ENCODE measurements at regions not wholly inside any gene's neighbourhood (a gene's known extent, or its start where the extent isn't known, plus 50 kb on each side); places are given as distances from the start of the nearest gene placed in this dataset.

DNA sequence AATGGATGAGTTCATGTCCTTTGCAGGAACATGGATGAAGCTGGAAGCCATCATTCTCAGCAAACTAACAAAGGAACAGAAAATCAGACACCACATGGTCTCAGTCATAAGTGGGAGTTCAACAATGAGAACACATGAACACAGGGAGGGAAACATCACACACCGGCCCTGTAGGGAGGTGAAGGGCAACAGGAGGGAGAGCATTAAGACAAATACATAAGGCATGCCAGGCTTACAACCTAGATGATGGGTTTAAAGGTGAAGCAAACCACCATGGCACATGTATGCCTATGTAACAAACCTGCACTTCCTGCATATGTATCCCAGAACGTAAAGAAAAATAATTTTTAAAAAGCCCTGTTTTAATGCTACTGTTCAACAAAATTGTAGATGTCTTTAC, 914.2 kb upstream of the ATXN7L3B start (continued):
- TF ChIP-seq, protein P1, sequence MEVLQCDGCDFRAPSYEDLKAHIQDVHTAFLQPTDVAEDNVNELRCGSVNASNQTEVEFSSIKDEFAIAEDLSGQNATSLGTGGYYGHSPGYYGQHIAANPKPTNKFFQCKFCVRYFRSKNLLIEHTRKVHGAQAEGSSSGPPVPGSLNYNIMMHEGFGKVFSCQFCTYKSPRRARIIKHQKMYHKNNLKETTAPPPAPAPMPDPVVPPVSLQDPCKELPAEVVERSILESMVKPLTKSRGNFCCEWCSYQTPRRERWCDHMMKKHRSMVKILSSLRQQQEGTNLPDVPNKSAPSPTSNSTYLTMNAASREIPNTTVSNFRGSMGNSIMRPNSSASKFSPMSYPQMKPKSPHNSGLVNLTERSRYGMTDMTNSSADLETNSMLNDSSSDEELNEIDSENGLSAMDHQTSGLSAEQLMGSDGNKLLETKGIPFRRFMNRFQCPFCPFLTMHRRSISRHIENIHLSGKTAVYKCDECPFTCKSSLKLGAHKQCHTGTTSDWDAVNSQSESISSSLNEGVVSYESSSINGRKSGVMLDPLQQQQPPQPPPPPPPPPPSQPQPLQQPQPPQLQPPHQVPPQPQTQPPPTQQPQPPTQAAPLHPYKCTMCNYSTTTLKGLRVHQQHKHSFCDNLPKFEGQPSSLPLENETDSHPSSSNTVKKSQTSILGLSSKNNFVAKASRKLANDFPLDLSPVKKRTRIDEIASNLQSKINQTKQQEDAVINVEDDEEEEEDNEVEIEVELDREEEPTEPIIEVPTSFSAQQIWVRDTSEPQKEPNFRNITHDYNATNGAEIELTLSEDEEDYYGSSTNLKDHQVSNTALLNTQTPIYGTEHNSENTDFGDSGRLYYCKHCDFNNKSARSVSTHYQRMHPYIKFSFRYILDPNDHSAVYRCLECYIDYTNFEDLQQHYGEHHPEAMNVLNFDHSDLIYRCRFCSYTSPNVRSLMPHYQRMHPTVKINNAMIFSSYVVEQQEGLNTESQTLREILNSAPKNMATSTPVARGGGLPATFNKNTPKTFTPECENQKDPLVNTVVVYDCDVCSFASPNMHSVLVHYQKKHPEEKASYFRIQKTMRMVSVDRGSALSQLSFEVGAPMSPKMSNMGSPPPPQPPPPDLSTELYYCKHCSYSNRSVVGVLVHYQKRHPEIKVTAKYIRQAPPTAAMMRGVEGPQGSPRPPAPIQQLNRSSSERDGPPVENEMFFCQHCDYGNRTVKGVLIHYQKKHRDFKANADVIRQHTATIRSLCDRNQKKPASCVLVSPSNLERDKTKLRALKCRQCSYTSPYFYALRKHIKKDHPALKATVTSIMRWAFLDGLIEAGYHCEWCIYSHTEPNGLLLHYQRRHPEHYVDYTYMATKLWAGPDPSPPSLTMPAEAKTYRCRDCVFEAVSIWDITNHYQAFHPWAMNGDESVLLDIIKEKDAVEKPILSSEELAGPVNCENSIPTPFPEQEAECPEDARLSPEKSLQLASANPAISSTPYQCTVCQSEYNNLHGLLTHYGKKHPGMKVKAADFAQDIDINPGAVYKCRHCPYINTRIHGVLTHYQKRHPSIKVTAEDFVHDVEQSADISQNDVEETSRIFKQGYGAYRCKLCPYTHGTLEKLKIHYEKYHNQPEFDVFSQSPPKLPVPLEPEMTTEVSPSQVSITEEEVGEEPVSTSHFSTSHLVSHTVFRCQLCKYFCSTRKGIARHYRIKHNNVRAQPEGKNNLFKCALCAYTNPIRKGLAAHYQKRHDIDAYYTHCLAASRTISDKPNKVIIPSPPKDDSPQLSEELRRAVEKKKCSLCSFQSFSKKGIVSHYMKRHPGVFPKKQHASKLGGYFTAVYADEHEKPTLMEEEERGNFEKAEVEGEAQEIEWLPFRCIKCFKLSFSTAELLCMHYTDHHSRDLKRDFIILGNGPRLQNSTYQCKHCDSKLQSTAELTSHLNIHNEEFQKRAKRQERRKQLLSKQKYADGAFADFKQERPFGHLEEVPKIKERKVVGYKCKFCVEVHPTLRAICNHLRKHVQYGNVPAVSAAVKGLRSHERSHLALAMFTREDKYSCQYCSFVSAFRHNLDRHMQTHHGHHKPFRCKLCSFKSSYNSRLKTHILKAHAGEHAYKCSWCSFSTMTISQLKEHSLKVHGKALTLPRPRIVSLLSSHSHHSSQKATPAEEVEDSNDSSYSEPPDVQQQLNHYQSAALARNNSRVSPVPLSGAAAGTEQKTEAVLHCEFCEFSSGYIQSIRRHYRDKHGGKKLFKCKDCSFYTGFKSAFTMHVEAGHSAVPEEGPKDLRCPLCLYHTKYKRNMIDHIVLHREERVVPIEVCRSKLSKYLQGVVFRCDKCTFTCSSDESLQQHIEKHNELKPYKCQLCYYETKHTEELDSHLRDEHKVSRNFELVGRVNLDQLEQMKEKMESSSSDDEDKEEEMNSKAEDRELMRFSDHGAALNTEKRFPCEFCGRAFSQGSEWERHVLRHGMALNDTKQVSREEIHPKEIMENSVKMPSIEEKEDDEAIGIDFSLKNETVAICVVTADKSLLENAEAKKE (CRISPR knock-in tag; IDR thresholded peaks at IDR 0.05) = no peak
- TF ChIP-seq EZH2 (IDR thresholded peaks at IDR 0.05; ENCODE audit: low read depth, unreplicated experiment) = no peak
- TF ChIP-seq, protein P2, sequence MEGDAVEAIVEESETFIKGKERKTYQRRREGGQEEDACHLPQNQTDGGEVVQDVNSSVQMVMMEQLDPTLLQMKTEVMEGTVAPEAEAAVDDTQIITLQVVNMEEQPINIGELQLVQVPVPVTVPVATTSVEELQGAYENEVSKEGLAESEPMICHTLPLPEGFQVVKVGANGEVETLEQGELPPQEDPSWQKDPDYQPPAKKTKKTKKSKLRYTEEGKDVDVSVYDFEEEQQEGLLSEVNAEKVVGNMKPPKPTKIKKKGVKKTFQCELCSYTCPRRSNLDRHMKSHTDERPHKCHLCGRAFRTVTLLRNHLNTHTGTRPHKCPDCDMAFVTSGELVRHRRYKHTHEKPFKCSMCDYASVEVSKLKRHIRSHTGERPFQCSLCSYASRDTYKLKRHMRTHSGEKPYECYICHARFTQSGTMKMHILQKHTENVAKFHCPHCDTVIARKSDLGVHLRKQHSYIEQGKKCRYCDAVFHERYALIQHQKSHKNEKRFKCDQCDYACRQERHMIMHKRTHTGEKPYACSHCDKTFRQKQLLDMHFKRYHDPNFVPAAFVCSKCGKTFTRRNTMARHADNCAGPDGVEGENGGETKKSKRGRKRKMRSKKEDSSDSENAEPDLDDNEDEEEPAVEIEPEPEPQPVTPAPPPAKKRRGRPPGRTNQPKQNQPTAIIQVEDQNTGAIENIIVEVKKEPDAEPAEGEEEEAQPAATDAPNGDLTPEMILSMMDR (conservative IDR thresholded peaks at IDR 0.05; ENCODE audit: low read depth in 2 of 2) = no peak
- TF ChIP-seq POLR2AphosphoS5 (IDR thresholded peaks at IDR 0.05; ENCODE audit: low read depth) = no peak
- no peak for TF ChIP-seq STAT1 (IDR thresholded peaks at IDR 0.05; ENCODE audit: unreplicated experiment)
- TF ChIP-seq EZH2phosphoT487 (IDR thresholded peaks at IDR 0.05; ENCODE audit: unreplicated experiment) = no peak
- TF ChIP-seq ZNF114 (CRISPR knock-in tag; IDR thresholded peaks at IDR 0.05) = no peak

DNA sequence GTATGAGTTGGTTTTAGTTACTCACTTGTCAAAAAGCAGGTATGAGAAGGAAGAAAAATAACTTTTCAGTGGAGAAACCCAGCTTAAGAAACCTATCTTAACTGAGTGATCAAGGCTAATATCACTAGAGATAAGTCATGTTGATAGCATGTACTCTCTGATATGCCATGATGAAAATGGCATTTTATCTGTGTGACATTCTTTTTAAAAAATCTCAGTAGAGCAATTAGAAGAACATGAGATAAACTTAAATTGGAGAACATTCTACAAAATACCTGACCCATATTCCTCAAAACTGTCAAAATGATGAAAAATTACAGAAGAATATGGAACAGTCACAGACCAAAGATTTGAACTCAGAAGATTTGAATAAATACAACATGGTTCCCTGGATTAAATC, 912.4 kb upstream of the ATXN7L3B start:
- Histone ChIP-seq H3K4me1 (ENCODE audit: insufficient read depth) (peaks cover 8% of the 10 kb centered on the region), H4K20me1 (replicated peaks; ENCODE audit: insufficient read depth) (no peaks in the 10 kb centered on the region), H3K27ac (ENCODE audit: low read depth) (no peak overlapping the region), H3K36me3 (ENCODE audit: insufficient read depth) (no peaks in the 10 kb centered on the region), H3K79me2 (replicated peaks; ENCODE audit: insufficient read depth) (no peaks in the 10 kb centered on the region), H2AFZ (no peak overlapping the region), H3K4me2 (no peak overlapping the region), H3K9me2 (ENCODE audit: insufficient read depth) (no peaks in the 10 kb centered on the region; the same call in 1 of the 2 replicates), H3F3A (replicated peaks; ENCODE audit: low read depth) (no peaks in the 10 kb centered on the region), H3K27me3 (ENCODE audit: insufficient read depth) (no peaks in the 10 kb centered on the region), H3K4me3 (no peak overlapping the region)
- TF ChIP-seq ZNF331 (CRISPR knock-in tag; IDR thresholded peaks at IDR 0.05; ENCODE audit: low read depth) (no peak), JUNB (IDR thresholded peaks at IDR 0.05; ENCODE audit: unreplicated experiment) (no peak)
- TF ChIP-seq, protein P2 (conservative IDR thresholded peaks at IDR 0.05; ENCODE audit: low read depth in 2 of 2) = no peak
- no peak for ATAC-seq
- no peak overlapping the region for H3K4me3 Mint-ChIP-seq
- no peak overlapping the region for H3K27ac Mint-ChIP-seq
- H3K36me3 Mint-ChIP-seq (ENCODE audit: low read depth) = no peaks in the 10 kb centered on the region
- no peaks in the 10 kb centered on the region for H3K27me3 Mint-ChIP-seq (ENCODE audit: insufficient read depth, low read depth, poor library complexity)
- peaks cover 15% of the 10 kb centered on the region for H3K4me1 Mint-ChIP-seq
- no peaks in the 10 kb centered on the region; the same call in 2 of the 3 replicates for H3K9me3 Mint-ChIP-seq
- no peak for DNase-seq (ENCODE audit: low spot score)

Data from GM23338 (cell line).